Hepatocyte (in vitro differentiated cells): ENCODE measurements at regions not wholly inside any gene's neighbourhood (a gene's known extent, or its start where the extent isn't known, plus 50 kb on each side); places are given as distances from the start of the nearest gene placed in this dataset.

Experiments used
- DNase-seq: peaks from one replicate; pipeline ENCODE4 v3.0.0-alpha.2; 2016; ENCODE audit warnings: low spot score
- H2AFZ ChIP-seq: fragments of 200-600 bp; sonication (generic); 2 replicates; pipeline ENCODE4 v1.6.0; 2016; ENCODE audit warnings: antibody characterized with exemption, mild to moderate bottlenecking
- H3K27ac ChIP-seq: fragments of 200-600 bp; sonication (generic); 2 replicates; pipeline ENCODE4 v1.5.1; 2016; ENCODE audit warnings: mild to moderate bottlenecking
- H3K27me3 ChIP-seq: fragments of 200-600 bp; sonication (generic); 2 replicates; pipeline ENCODE4 v1.6.1; 2016
- H3K36me3 ChIP-seq: fragments of 200-600 bp; sonication (generic); replicated peaks from 2 replicates; pipeline ENCODE4 v1.5.1; 2016; ENCODE audit warnings: low read depth; ENCODE audit not compliant: insufficient read depth
- H3K4me1 ChIP-seq: fragments of 200-600 bp; sonication (generic); 2 replicates; pipeline ENCODE4 v1.5.1; 2016; ENCODE audit warnings: mild to moderate bottlenecking, moderate library complexity; ENCODE audit not compliant: insufficient read depth
- H3K4me2 ChIP-seq: fragments of 200-600 bp; sonication (generic); 2 replicates; pipeline ENCODE4 v1.6.0; 2016
- H3K4me3 ChIP-seq: fragments of 200-600 bp; sonication (generic); 2 replicates; pipeline ENCODE4 v1.5.1; 2016; ENCODE audit warnings: mild to moderate bottlenecking
- H3K79me2 ChIP-seq: fragments of 200-600 bp; sonication (generic); 2 replicates; pipeline ENCODE4 v1.6.0; 2017; ENCODE audit warnings: mild to moderate bottlenecking
- H3K9me2 ChIP-seq: fragments of 200-600 bp; sonication (generic); replicated peaks from 2 replicates; pipeline ENCODE4 v1.6.0; 2017; ENCODE audit warnings: mild to moderate bottlenecking; ENCODE audit not compliant: insufficient read depth
- H3K9me3 ChIP-seq: fragments of 200-600 bp; sonication (generic); 2 replicates; pipeline ENCODE4 v1.5.1; 2016; ENCODE audit warnings: low read depth, mild to moderate bottlenecking
- H4K20me1 ChIP-seq: fragments of 200-600 bp; sonication (generic); 2 replicates; pipeline ENCODE4 v1.6.0; 2016; ENCODE audit warnings: mild to moderate bottlenecking; ENCODE audit not compliant: insufficient read depth, poor library complexity, severe bottlenecking
- CTCF ChIP-seq: fragments of 200-600 bp; sonication (generic); IDR thresholded peaks from 2 replicates; pipeline ENCODE4 v1.5.1; 2016; ENCODE audit warnings: antibody characterized with exemption, mild to moderate bottlenecking; ENCODE audit not compliant: poor library complexity
- EZH2 ChIP-seq: fragments of 200-600 bp; sonication (generic); IDR thresholded peaks from 2 replicates; pipeline ENCODE4 v1.6.1; 2016; ENCODE audit warnings: antibody characterized with exemption, mild to moderate bottlenecking, borderline replicate concordance
- EZH2phosphoT487 ChIP-seq: fragments of 200-600 bp; sonication (generic); IDR thresholded peaks from one replicate; pipeline ENCODE4 v1.6.1; 2018; ENCODE audit warnings: antibody characterized with exemption, mild to moderate bottlenecking, low read depth, moderate library complexity; ENCODE audit not compliant: unreplicated experiment, severe bottlenecking
- WGBS: methylation state at CpG from one replicate; pipeline ENCODE4 v1.1.6; 2016; ENCODE audit warnings: low lambda C conversion rate; ENCODE audit errors: missing lambda C conversion rate; 5-methylcytosine and 5-hydroxymethylcytosine counted together

- Histone ChIP-seq H4K20me1 (no peaks in the 10 kb centered on the region), H3K4me1 (no peaks in the 10 kb centered on the region), H2AFZ (no peak overlapping the region), H3K4me3 (no peak overlapping the region), H3K36me3 (no peaks in the 10 kb centered on the region), H3K9me3 (no peaks in the 10 kb centered on the region), H3K79me2 (no peaks in the 10 kb centered on the region), H3K9me2 (no peaks in the 10 kb centered on the region), H3K27ac (peak overlapping the region; percentile 50), H3K4me2 (no peak overlapping the region), H3K27me3 (no peaks in the 10 kb centered on the region)
- DNase-seq, result no peak
- TF ChIP-seq EZH2phosphoT487 (no peak), CTCF (no peak), EZH2 (no peak)
- WGBS, result 43% methylated on average over 1 of the region's 1 CpG
Measured at GRCh38 chr1:60573121-60573520, 499.6 kb upstream of the C1orf87 start.

- Histone ChIP-seq H2AFZ (no peak overlapping the region), H4K20me1 (no peaks in the 10 kb centered on the region), H3K27me3 (no peaks in the 10 kb centered on the region), H3K36me3 (no peaks in the 10 kb centered on the region), H3K9me3 (no peaks in the 10 kb centered on the region), H3K4me2 (no peak overlapping the region), H3K4me1 (no peaks in the 10 kb centered on the region), H3K4me3 (no peak overlapping the region), H3K79me2 (no peaks in the 10 kb centered on the region), H3K9me2 (no peaks in the 10 kb centered on the region), H3K27ac (peak overlapping the region; percentile 4)
- no peak for TF ChIP-seq CTCF
- TF ChIP-seq EZH2, result no peak
- TF ChIP-seq EZH2phosphoT487, result no peak
- WGBS, result 95% methylated on average over 4 of the region's 4 CpGs
- no peak for DNase-seq
Measured at GRCh38 chr1:60572378-60572777, 498.8 kb upstream of the C1orf87 start.

- WGBS, result 67% methylated on average over 1 of the region's 1 CpG
- no peak for TF ChIP-seq EZH2
- TF ChIP-seq CTCF, result no peak
- no peak for TF ChIP-seq EZH2phosphoT487
- Histone ChIP-seq H3K79me2 (no peaks in the 10 kb centered on the region), H3K36me3 (no peaks in the 10 kb centered on the region), H3K27ac (no peak overlapping the region), H4K20me1 (no peaks in the 10 kb centered on the region), H3K4me1 (no peaks in the 10 kb centered on the region), H2AFZ (no peak overlapping the region), H3K4me3 (no peak overlapping the region), H3K9me3 (no peaks in the 10 kb centered on the region), H3K4me2 (no peak overlapping the region), H3K9me2 (no peaks in the 10 kb centered on the region), H3K27me3 (no peaks in the 10 kb centered on the region)
- no peak for DNase-seq
Measured at GRCh38 chr1:60571811-60572210, 498.2 kb upstream of the C1orf87 start.

- Histone ChIP-seq H4K20me1 (no peaks in the 10 kb centered on the region), H3K79me2 (no peaks in the 10 kb centered on the region), H3K9me2 (no peaks in the 10 kb centered on the region), H2AFZ (no peak overlapping the region), H3K4me1 (no peaks in the 10 kb centered on the region), H3K9me3 (no peaks in the 10 kb centered on the region), H3K4me2 (no peak overlapping the region), H3K36me3 (no peaks in the 10 kb centered on the region), H3K4me3 (no peak overlapping the region), H3K27ac (no peak overlapping the region), H3K27me3 (no peaks in the 10 kb centered on the region)
- DNase-seq, result no peak
- WGBS, result 82% methylated on average over 2 of the region's 2 CpGs
- TF ChIP-seq EZH2phosphoT487 (no peak), EZH2 (no peak), CTCF (no peak)
Measured at GRCh38 chr1:60569189-60569588, 495.6 kb upstream of the C1orf87 start.
